Dedifferentiated amniotic fluid mesenchymal stem cell (primary cell): ENCODE measurements at regions not wholly inside any gene's neighbourhood (a gene's known extent, or its start where the extent isn't known, plus 50 kb on each side); places are given as distances from the start of the nearest gene placed in this dataset.

Source experiments
- DNase-seq: peaks from one replicate; pipeline ENCODE4 v3.0.0-alpha.2; 2016; ENCODE audit errors: extremely low spot score

DNA sequence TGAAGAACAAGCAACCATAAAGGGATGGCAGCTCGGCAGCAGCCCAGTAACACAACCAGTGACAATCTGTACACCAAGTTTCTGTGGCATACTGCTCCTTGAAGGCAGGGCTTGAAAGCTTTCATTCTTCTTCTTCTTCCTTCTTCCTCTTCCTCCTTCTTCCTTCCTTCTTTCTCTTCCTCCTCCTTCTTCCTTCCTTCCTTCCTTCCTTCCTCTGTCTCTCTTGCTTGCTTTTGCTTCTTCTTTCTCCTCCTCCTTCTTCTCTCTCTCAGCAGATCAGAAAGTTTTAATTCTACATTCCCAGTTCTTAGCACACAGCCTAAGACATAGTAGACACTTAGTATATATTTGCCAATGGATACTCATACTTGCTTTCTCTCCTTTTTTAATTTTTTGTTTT lies 95.9 kb downstream of the GLUL start:
- no peak for DNase-seq

DNA sequence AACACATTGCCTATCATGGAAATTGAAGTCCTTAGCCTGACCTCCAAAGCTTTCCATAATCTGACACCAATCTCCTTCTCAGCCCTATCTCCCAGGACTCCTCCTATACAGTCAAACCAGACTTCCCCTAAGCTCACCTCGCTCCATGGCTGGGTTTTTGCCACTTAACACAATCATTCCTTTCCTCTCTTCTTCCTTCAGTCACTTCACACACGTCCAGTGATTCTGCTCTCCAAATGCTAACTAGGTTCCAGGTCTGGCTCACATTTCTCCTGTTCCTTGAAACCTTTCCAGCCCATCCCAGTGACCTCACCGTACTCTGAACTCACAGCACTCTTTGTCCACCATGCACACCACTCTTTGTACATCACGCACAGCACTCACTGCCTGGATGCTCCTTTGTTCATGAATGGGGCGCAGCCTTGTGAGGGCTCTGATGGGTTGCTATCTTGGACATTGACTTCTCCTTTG lies 98.4 kb downstream of the GLUL start:
- no peak for DNase-seq

DNA sequence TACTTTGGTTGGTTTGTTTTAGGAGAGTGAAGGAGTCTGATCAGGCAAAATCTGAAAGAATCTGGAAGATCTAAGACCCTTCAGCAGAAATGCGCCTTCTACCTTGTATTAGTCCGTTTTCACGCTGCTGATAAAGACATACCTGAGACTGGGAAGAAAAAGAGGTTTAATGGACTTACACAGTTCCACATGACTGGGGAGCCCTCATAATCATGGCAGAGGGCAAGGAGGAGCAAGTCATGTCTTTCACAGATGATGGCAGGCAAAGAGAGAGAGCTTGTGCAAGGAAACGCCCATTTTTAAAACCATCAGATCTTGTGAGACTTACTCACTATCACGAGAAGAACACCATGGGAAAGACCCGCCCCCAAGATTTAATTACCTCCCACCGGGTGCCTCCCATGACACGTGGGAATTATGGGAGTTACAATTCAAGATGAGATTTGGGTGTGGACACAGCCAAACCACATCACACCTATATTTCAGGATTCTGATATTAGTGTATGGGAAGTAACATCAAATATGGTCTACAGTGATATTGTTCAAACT lies 99.3 kb downstream of the GLUL start:
- no peak for DNase-seq

DNA sequence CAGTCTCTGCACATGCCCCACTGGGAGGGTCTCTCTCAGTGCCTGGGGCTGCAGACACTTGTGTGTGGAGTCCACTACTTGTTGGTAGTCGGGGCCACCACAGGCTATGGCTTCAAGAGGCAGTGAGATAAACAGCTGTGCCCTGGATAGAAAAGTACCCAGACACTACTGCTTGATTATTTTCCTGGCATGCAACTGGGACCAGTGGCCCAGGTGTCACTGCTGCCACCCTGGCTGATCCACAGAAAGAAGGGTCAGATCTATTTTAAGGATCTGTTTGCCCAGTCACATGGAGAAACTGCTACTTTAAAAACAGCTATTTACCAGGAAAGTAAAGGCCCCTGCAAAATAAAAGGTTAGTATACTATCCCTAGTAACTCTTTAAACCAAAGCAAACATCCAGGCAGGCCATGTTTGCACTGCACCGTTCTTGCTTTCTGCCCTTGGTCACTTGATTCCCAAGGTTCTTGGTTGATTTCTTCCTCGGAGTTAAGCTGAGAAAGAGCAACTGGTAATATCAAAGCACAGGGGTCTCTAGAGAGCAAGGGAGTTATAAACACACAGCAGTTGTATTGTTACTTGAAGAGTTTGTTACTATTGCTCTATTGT lies 99.9 kb downstream of the GLUL start:
- no peak for DNase-seq

DNA sequence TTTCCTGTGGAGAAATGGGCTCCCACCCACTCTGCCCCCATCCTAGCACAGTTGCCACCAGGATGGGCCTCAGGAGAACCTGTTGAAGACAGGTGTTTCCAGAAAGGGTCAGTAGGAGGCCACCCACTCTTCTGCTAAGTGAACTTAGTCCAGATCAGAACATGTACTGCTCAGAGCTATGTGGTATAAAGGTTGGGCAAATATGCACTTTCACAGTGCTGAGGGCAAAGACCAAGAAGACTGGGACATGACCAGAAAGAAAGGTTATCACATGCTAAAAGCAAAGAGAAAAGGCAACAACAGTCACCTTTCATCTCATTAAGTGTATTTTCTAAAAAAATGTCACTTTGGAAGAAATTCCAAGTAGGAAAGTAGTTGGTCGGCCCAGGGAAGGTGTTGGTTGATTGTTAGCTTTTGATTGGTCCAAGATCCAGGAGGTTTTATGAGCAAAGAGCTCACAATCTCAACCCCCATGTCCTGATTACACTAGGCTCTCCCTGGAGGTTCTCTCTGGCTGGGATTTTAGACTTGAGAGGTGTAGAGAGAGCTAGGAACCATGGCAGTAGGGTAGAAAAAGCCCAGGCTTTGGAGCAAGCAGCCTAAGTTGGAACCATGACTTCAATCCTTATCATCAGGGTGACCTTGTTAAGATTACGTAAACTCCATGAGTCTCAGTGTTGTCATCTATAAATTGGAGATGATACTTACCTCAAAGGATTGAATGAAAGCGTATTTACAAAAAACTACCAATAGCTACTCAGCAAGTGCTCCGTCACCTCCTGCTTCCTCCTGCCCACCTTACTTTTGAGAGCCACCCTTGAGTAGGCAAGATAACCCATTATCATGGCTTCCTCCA lies 102.6 kb downstream of the GLUL start:
- DNase-seq: no peak

DNA sequence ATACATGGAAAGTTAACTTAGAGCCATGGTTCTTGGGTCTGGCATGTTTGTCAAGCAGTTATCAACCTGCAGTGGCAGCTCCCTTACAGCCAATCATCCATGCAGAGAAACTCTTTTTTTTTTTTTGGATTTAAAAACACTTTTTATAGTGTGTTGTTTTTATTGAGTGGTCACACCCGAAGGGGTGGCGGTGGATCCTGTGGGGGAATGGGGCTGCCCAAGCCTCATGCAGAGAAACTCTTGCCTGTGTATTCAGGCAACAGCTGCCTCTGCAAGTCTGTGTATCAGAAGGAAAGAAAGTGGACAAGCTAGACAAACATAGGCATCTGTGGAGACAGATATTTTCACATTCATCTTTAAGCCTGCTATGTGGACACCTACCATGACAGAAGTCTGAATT lies 104.8 kb downstream of the GLUL start:
- DNase-seq: no peak

DNA sequence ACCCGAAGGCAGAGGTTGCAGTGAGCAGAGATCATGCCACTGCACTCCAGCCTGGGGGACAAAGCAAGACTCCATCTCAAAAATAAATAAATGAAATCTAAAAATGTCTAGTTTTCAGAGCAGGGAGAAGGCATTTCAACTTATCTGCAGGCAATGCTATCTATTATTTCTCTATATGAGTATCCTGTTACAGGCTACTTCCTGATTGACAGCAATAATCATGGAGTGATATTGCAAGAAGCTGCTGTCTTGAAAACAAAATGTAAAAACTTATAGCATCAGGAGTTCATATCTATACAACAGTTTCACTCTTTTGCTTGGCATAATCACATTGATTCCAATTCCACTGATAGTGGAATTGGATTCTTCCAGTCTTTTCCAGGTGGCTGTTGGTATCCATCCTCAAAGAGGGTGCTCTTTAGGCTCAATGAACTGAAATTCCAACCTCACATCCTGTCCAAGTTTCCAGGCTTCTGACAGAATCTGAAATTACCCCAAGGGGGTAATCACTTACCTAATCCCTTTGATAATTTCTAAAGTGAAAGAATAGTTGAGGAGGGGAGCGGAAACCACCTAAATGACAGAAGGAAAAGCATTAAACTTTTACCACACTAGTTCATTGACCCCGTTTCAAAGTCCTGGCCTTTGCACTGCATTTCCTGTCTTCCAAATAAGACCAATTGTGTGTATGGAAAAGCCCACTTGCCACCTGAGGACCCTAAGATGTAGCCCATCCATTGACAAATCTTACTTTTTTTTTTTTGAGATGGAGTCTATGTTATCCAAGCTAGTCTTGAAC lies 107.6 kb downstream of the GLUL start:
- DNase-seq: no peak

DNA sequence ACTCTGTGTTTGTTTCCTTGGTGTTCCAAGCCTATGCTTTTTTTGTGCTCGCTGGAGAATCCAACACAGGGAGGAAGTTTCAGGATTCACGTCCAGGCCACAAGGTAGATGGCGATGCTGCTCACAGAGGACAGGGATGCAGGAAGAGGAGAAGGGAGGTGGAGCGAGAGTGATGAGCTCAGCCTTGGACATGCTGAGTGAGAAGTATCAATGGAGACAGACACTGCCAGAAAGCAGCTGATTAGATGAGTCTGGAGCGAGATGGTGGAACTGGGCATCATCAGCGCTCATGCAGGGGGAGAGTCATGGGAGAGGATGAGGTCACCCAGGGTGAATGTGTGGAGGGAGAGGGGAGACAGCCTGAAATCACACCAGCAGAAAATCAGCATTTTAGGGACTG lies 110.0 kb downstream of the GLUL start:
- DNase-seq: no peak

DNA sequence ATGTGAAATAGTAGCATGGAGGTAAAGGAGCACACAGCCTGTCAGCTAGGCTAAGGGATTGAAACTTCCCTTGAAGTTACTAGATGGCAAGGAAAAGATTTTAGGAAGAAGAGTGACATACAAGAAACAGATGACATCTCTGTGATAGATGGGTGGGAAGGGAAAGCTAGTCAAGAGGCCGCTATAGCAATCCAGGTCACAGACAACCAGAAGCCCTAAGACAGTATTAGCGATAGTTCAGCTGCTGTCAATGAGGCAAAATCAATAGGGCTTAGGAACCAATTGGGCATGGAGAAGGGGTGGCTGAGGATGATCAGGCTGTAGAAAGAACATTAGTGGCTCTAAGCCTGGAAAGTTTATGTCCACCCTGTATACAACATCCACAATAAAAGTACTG lies 111.1 kb downstream of the GLUL start:
- DNase-seq: no peak

DNA sequence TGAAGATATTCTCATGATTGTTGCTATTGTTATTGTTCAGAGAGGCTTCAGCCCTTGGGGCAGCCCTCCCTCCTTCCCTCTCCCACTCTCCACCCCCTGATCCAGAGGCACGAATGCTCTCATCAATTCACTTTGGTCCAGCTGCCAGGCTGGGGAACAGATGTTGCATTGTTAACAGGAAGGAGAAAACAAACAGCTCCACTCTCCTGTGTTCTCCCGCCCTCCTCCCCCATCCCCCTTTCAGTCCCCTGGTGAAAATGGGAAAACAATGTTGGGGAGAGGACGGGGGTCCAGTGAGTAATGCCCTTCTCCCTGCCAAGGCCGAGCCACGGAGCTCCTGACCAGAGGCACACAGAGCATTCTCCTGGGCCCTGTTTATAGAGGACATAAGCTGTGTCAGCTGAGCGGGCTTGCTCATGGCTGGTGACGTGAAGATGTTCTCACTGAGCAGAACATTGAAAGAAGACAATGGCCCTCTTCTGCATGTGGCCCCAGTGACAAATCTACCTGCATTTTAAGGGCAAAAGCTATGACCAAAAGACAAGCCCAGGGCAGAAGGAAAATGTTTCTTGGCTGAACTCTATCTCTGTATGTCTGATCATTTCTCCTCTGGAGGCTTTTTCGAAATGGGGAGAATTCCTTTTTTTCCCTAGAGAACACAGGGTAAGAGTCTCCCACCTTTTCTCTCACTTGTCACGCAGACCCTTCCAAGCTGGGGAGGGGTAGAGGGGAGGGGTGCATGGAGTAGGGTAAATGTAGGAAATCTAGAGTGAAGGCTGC lies 111.7 kb downstream of the GLUL start:
- DNase-seq: no peak

DNA sequence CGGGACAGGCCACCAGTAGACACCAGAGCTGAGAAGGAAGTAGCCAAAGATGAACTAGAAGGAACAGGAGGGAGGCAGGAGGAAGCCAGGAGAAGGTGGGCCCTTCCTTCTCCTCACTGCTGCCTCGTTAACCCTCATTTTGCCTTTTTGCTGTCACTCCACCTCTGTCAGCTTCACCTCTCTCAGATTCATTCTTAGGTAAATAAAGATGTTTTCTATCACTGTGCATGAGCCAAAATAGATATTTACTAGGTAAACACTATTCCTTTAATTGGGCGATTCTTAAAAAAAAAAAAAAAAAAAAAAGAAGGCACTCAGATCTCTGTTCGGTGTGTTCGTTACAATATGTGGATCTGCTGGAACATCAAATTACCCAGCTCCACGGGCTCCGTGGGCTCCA lies 112.3 kb downstream of the GLUL start:
- DNase-seq: no peak

DNA sequence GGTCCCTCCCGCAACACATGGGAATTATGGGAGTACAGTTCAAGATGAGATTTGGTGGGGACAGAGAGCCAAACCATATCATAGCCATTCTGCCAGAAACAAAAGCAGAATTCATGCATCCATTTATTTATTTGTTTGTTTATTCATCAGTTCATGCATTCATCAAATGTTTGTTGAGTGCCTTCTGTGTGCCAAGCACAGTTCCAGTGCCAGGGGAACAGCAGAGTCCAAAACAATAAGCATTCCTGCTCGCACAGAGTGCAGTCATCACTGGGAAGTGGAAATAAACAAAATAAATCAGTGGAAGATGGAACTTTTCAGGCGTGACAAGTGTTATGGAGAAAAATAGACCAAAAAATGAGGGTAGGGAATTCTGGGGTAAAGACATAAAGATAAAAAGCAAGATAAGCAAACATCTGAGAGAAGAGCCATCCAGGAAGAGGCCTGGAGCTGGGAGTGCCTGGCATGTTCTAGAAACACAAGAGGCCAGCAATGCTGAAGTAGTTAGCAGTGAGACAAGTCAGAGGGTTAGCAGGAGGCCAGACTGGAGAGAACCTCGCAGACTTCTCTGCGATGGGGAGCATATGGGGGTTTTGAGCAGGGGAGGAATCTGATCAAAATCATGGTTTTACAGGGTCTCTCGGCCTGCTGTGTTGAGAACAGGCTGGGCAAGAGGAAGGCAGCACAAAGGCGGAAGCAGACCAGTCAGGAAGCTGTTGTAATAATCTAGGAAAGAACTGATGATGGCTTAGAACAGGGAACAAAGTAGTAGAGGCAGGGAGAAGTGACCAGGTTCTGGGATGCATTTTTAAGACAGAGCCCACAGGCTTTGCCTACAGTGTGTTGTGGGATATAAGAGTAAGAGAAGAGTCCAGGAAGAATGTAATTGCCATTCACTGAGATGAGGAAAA lies 113.2 kb downstream of the GLUL start:
- DNase-seq: no peak

DNA sequence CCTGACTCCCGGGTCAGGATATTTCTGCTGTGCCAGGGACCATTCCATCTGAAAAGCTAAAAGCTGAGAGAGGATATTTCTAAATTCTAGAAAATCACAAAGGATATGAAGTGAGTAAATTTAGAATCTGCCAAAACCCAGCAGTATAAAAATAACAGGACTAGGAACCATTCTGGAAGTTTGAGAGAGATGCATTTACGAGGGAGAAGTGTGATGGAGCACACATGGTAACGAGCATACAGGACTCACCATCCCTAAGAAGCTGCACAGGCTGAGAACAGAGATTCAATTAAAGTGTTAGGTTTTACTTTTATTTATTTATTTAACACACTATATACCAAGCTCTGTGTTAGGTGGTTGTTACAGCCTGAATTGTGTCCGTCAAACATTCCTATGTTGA lies 116.3 kb downstream of the GLUL start:
- no peak for DNase-seq

DNA sequence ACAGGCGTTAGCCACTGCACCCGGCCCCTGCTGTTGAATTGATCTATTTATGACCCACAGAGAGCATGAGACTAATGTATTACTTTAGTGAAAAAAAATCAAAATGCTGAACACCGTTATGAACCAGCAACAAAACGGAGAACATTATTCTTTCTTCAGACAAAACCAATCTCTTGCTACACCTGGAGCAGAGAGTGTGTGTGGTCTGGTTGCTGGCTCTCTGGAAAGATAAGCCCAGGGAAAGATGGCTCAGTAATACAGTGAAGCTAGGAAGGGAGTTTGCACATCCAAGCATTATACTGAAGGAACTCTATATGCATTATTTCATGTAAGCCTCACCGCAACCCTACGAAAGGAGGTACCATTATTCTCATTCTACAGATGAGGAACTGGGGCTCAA lies 117.0 kb downstream of the GLUL start:
- no peak for DNase-seq

DNA sequence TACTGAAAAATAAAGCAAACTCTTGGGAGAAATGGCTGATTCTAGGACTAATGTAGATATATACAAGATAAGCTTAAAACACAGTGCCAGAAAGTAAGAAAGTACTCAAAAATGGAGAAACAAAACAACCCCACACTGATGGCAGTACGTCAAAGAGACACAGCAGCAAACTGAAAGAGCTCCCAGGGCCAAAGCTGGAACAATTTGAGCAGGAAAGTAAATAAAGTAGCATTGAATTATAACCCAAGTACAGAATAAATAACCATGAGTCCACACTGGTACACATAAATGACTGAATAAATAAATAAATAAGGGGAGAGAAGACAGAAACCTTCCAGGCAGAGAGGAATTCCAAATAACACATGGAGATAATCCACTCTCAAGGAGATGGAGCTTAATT lies 120.9 kb downstream of the GLUL start:
- DNase-seq: no peak

DNA sequence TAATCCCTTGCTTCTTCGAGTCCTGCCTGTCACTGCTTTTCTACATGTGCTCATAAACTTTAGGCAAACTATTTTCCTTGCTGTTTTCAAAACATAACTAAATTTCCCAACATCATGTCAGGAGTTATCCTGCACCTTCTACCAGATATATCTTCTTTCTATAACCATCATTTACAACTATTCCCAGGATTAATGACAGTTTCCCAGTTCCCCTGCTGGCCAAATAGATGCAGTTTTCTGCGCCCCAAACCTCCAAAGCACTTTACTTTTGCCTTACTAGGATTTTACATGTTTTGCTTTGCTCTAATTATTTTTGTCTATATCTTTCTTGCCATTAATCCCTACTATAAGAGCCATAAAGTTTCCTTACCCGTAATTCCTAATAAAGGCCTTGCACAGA lies 122.5 kb downstream of the GLUL start:
- DNase-seq: no peak

DNA sequence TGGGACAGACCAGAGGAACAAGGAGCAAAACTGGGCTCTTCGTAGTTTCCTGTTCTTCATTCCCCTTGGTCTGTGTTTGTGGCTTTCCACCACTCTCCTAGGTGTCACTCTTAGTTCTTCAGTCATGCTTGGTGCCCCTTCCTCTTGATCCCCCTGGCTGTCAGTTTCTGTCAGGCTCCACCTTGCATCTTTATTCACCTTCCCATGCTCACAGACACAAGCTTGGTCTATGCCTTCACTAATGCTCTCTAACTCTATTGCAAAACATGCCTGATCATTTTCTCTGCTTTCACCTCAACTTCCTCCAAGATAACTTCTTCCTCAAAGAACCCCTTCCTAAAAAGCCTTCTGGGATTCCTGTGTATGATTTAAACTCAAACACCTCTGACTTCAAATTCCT lies 122.9 kb downstream of the GLUL start:
- no peak for DNase-seq

DNA sequence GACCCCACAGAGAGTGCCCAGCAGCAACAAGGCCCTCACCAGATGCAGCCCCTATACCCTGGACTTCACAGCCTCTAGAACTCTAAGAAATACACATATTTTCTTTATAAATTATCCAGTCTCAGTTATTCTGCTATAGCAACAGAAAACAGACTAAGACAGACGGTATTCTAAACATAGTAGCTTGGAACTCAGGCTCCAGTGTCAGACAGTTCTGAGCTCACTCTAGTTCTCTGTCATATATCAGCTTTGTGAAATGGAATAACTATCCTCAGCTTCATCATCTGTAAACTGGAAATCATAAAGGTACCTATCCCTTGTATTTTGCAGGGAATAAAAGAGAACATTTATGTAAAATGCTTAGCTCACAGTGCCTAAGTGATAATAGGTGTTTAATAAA lies 127.4 kb downstream of the GLUL start:
- no peak for DNase-seq

DNA sequence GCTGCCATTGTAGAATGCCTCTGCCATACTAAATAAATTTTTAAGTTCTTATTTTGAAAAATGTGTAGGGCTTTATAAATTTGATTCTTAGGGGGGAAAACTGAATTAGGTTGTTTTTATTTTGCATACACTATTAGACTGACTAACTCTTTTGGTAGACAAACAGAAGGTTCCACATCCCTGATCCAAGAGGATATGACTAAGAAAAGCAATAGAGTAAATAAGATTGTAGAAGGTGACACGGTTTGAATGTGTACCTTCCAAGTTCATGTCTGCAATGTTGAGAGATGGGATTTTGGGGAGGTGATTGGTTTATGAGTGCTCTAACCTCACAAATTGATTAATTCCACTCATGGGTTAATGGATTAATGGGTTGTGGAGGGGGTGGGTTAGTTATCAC lies 127.9 kb downstream of the GLUL start:
- no peak for DNase-seq

DNA sequence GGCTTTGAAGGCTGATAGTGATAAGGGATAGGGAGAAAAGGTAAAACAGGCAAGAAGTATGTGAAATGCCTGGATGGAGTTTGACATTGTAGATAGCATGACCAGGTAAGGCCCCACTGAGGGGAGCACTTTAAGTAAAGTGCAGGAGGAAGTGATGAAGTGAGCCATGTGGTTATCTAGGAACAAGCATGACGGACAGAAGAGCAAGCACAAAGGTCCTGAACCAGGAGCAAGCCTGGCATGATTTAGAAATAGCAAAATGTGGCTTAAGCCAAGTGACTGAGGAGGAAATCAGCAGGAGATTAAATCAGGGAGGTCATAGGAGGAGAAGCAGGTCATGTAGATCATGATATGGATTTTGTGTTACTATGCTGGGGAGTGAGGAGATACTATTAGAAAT lies 129.2 kb downstream of the GLUL start:
- DNase-seq: no peak

DNA sequence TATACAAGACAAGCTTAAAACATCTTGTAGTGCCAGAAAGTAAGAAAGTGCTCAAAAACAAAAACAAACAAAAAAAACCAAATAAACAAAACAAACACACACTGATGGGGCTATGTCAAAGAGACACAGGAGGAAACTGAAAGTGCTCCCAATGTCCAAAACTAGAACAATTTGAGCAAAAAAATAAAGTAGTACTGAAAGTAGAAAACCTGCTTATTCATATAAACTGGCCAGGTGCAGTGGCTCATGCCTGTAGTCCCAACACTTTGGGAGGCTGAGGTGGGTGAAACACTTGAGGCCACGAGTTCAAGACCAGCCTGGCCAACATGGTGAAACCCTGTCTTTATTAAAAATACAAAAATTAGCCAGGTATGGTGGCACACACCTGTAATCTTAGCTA lies 129.9 kb downstream of the GLUL start:
- no peak for DNase-seq
